T47D (cell line): ENCODE measurements at regions not wholly inside any gene's neighbourhood (a gene's known extent, or its start where the extent isn't known, plus 50 kb on each side); places are given as distances from the start of the nearest gene placed in this dataset.
A peak's percentile ranks its signal among the peaks of the same experiment; 100 is the strongest.

Experiments used
- DNase-seq, 2 experiments: peaks; one replicate each; pipeline versions ENCODE4 v3.0.0 to v3.0.0-alpha.2; 2011 to 2012; ENCODE audit warnings: low read depth in 1 of 2, low spot score in 1 of 2
- JUND ChIP-seq: IDR thresholded peaks from 2 replicates; pipeline ENCODE4 v1.6.1; 2012; ENCODE audit warnings: low read depth
- in situ Hi-C: cut with HindIII; loops from 2 replicates; pipeline ENCODE4 v1.10.0; 2016; ENCODE audit warnings: low sequenced_read_pairs, low pct_unique_long_range_greater_than_20kb

DNA sequence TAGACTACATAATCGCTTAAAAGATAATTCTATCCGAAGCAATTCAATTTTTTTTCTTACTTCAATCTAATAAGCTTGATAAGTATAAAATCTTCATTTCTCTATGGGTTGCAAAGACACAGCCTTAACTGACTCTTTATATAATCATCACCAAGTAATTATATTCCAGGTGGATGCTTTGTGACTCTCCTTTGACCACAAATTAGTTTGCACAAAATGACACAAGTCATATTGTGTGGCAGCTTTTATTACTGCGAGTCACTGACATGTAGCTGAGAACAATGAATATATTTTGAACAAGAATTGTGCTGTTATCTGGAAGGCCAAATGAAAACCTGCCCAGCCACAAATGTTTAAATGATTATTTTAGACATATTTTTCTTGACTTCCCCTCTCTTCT, 1727.8 kb downstream of the ARAP2 start:
- TF ChIP-seq JUND = no peak
- DNase-seq = no peak
- in situ Hi-C loops = no loop called here

DNA sequence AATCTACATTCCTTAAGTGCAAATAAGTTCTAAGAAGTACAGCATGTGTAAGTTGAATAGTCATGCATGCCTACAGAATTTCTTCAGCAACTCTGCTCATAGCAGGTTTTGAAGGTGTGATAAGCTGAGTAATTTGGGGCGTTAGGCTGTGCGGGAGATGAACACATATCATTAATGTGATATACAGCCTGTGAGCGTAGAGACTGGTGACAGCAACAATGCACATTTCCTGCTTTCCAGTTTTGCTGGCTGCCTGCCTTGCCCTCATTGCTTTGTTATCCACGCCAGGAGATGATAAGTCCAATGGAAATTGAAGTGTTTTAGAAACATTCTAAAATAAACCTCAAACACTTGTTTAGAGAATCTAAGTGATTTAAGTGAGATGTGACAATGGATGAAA, 1709.4 kb downstream of the ARAP2 start:
- in situ Hi-C loops = no loop called here
- no peak for DNase-seq
- TF ChIP-seq JUND = no peak

DNA sequence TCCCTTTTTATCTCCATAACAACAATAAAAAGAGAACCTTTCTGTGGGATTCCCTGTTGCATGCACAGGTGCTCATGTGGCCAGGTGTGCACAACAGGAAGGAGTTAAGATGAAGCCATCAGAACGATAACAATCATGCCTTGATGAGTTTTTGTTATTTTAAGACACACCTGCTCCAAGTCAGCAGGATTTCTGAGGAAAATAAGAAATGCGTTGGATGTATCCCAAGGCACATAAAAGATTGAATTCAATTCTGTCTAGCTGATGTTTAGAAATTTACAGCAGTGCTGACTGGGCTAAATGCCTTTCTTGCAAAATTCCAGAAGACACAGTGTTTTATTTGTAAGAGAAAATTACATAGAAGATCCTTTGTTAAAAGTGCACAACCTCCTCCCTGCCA, 1678.2 kb downstream of the ARAP2 start:
- TF ChIP-seq JUND = no peak
- in situ Hi-C loops = no loop called here
- no peak for DNase-seq

DNA sequence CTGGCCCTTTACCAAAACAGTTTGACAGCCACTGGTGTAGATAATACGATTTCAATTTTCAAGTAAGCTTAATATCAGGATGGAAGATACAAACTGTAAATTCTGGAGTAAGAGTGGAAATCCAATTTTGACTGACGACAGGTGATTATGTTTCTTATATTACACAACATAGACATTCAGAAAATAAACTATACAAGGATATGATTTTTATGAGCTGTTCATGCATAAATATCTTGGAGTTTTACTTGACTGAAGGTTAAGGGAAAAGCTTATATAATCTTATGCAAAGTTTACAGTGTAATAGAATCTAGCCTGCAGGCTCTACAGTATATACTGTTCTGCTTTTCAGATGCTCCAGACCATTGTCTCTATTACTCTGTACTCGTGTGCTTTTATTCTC, 1672.3 kb downstream of the ARAP2 start:
- DNase-seq = no peak
- no peak for TF ChIP-seq JUND
- in situ Hi-C loops = no loop called here

DNA sequence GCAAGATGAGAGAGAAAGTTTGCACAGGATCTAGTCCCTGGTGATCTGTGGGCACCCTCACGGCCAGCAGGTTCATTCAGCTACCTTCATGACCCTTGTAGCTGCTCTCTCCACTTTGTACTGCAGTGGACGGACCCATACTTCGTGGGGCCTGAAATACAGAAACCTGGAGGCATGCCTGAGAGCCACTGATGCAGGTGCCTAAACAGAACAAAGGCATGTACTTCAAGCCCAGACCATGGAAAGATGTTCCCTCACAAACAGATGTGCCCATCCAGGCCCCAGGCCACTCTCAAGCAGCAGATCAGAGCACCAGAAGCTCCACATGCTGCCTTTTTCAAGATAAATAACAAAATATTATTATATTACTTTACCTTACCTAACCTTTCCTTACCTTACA, 1629.0 kb downstream of the ARAP2 start:
- in situ Hi-C loops = no loop called here
- TF ChIP-seq JUND = no peak
- DNase-seq = no peak

DNA sequence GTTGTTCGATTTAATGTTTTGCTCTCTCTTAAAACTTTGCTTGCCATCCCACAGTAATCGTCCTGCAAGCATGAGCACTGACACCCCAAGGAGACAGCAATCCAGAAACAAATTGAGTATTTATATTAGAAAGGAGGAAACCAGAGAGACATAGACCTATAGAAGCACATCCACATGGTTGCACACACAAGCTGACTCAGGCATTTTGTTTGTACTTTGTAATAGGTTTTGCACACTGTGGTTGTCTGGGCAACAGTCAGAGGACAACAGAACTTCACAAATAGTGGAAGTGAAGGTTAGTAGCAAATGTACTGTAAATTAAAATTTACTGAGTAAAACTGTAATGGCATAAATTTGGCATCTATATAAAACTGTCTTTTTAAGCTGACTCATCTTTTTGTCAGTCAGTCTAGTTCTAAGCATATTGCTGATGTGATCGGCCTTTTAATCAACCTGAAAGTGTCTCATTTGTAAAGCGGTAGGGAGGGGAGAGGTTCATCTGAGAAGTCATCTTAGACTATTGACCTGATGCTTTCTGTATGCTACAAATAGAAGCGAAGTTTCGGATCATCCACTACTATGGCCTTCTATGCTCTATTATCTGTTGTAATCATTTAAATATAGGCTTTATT, 1624.7 kb downstream of the ARAP2 start:
- peak in 1 of 2 experiments; percentile 21 for DNase-seq
- in situ Hi-C loops = no loop called here
- no peak for TF ChIP-seq JUND

DNA sequence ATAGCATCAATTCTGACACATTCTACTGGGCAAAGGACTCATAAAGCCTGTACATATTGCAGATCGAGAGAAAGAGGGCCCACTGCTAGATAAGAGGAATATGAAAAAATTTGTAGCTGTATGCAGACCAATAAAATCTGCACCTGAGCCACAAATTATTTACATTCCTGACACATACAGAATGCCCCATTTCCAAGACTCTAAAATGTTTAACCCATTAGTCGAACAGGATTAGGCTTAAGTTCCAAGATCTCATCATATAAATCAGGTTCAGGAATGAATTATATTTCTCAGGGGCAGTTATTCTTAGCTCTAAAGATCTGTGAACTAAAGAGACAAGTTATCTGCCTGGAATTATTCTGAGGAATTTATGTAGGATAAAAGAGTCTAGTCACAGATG, 1615.8 kb downstream of the ARAP2 start:
- no peak for TF ChIP-seq JUND
- in situ Hi-C loops = no loop called here
- DNase-seq = no peak

DNA sequence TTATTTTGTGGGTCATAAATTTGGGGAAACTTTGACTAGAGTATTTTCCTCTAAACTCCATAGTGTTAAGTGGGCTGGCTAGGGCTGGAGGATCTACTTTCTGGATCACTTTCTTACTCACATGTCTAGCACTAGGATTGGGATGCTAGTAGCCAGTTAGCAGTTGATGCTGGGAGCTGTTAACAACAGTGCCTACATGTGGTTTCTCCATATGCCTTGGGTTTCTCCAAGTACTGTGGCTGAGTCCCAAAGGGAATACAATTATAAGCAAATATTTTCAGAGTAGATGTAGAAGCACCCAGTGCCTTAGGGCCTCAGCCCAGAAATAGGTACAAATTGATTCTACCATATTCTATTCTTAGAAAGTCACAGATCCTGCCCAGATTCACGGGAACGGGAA, 1614.9 kb downstream of the ARAP2 start:
- TF ChIP-seq JUND = no peak
- in situ Hi-C loops = no loop called here
- DNase-seq = no peak

DNA sequence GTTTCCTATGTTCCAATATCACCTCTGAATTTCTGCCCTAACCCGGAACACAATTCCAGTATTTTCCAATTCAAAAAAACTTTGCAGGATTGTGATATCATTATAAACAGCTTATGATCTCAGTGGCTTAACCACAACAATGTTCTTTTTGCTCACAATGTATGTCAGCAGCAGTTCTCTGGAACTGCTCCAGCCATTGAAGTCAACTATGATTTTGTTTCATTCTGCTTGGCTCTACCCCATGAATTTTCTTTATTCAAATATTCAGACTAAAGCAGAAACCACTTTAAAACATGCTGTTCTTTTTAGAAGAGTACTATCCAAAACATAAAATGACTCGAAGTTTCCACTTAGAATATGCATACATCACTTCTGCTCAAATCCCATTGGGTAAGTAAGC, 1611.1 kb downstream of the ARAP2 start:
- in situ Hi-C loops = no loop called here
- TF ChIP-seq JUND = no peak

DNA sequence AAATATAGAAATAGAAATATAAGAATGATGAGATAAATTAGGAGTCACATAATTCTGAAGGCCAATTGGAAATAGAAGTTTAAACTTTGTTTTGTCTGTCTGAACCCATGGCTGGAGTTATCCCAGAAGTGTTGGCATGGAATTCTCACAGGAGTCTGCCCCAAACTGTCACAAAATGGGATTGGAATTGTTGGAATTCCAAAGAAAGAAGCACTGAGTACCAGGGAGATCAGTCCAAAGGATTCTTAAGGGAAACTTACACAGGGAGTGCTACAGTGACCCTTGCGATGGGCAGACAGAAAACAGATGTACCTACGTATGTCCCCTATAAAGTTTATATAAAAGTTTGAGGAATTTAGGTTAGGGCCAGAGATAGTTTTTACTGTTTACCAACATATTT, 1607.7 kb downstream of the ARAP2 start:
- no peak for DNase-seq
- in situ Hi-C loops = no loop called here
- TF ChIP-seq JUND = no peak

More for the DNA sequence above, 1611.1 kb downstream of the ARAP2 start:
- no peak for DNase-seq

DNA sequence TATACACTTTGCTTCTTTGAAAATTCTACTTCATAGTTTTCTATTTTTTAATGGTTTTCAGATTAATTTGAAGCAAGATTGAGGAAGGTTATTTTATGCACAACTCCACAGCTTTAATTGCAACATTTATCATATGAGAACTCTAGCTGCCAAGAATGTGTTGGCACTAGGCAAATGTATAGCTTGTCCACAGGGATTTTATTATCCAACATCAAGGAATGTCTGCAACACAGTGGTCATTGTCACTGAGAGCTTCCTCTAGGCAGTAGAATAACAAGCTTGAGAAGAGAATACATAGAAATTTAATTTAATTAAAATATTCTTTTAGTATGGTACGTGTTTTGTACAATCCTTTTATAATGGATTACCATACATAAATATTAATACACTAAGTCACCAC, 1600.8 kb downstream of the ARAP2 start:
- in situ Hi-C loops = no loop called here
- TF ChIP-seq JUND = no peak
- peak in 1 of 2 experiments; percentile 33 for DNase-seq

DNA sequence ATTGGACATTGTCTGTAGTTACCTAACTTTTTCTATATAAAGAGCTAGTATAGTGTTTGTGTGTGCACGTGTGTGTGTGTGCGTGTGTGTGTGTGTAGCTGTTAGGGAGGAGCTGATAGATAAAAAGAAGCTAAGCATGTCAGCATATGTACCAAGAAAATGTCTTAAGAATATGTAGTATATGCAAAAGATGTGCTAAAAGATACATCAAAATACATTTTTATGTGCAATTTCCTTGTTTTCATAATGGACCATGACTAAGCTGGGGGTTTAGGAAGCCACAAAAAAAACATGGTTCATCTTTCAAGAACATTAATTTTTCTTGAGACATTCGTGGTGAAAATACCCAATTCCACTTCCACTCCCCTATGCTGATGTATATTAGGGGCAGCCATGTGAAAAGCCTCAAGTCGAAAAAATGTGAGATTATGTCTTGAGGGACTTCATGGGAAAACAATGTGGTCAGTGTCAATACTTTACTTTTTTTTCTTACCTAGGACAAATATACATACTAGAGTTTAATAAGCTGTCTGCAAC, 1599.7 kb downstream of the ARAP2 start:
- TF ChIP-seq JUND = no peak
- no peak for DNase-seq
- in situ Hi-C loops = no loop called here

DNA sequence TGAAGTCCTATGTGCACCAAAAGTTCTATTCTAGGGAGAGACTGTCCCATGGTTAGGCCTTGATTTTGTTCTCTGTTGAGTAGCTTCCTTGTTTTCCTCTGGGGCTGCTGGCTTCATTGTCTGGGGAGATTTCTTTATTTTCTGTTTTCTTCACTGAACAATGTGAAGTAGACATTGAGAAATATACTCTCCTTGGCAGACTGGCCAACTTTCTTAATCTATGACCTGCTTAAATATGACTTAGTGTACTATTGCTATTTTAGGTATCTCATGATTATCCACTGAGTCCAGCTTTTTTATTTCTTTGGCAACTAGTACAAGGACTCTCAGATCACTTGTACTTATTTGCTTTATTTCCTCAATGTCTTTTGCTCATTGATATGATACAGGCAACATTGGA, 1594.6 kb downstream of the ARAP2 start:
- in situ Hi-C loops = no loop called here

DNA sequence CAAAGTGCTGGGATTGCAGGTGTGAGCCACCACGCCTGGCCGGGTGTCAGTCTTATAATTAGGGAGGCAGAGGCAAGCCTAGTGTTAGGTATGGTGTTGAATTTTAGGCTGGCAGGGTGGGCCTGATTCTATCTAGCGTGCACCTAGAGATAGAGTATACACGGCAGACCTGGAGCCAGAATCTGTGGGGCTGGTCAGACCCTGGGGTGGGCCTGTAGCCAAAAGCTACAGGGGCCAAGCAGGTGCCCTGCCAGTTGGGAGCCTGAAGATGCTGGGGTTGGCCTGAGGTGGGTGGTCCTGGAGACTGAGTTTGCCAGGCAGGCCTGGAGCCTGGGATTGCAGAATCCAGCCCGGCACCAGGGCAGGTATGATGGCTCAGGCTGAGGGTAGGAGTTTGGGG, 1580.3 kb downstream of the ARAP2 start:
- in situ Hi-C loops = no loop called here
- DNase-seq = no peak
- TF ChIP-seq JUND = no peak

More for the DNA sequence above, 1594.6 kb downstream of the ARAP2 start:
- TF ChIP-seq JUND = no peak
- no peak for DNase-seq
